ENCODE measurements at regions not wholly inside any gene's neighbourhood (a gene's known extent, or its start where the extent isn't known, plus 50 kb on each side); places are given as distances from the start of the nearest gene placed in this dataset.
"Not testable (repeated sequence)": the region's sequence is repeated elsewhere in the genome, so short reads cannot be mapped to it uniquely, and the experiment has no call there.

GRCh38 chr7:85866540-85866939 is 679.7 kb upstream of the SEMA3D start:
- DNase-seq, result no peak

GRCh38 chr7:85851571-85852193 is 664.8 kb upstream of the SEMA3D start:
- DNase-seq, result peak; percentile 13

GRCh38 chr7:85850381-85850780 is 663.5 kb upstream of the SEMA3D start:
- no peak for DNase-seq

GRCh38 chr7:85840554-85840953 is 653.7 kb upstream of the SEMA3D start:
- no peak for DNase-seq

GRCh38 chr7:85833066-85833465 is 646.2 kb upstream of the SEMA3D start:
- no peak for DNase-seq

GRCh38 chr7:85830982-85831381 is 644.1 kb upstream of the SEMA3D start:
- DNase-seq, result no peak

GRCh38 chr7:85829817-85830432 is 643.1 kb upstream of the SEMA3D start:
- DNase-seq, result peak; percentile 21

- no peak for DNase-seq
Measured at GRCh38 chr7:85829176-85829575, 642.3 kb upstream of the SEMA3D start.

- no peak for DNase-seq
Measured at GRCh38 chr7:85828614-85829013, 641.8 kb upstream of the SEMA3D start.

- DNase-seq, result no peak
Measured at GRCh38 chr7:85823396-85824080, 636.7 kb upstream of the SEMA3D start.

GRCh38 chr7:85821926-85822325 is 635.1 kb upstream of the SEMA3D start:
- no peak for DNase-seq

GRCh38 chr7:85820702-85821443 is 634.0 kb upstream of the SEMA3D start:
- DNase-seq, result no peak

- DNase-seq, result no peak
Measured at GRCh38 chr7:85815526-85815925, 628.7 kb upstream of the SEMA3D start.

- DNase-seq, result no peak
Measured at GRCh38 chr7:85806321-85806720, 619.5 kb upstream of the SEMA3D start.

- DNase-seq, result no peak
Measured at GRCh38 chr7:85805656-85806055, 618.8 kb upstream of the SEMA3D start.

- no peak for DNase-seq
Measured at GRCh38 chr7:85805249-85805648, 618.4 kb upstream of the SEMA3D start.

GRCh38 chr7:85802211-85802610 is 615.4 kb upstream of the SEMA3D start:
- DNase-seq, result no peak

- no peak for DNase-seq
Measured at GRCh38 chr7:85796956-85797355, 610.1 kb upstream of the SEMA3D start.

GRCh38 chr7:85791098-85791497 is 604.2 kb upstream of the SEMA3D start:
- not testable (repeated sequence) for DNase-seq

- DNase-seq, result no peak
Measured at GRCh38 chr7:85781606-85782005, 594.8 kb upstream of the SEMA3D start.

GRCh38 chr7:85776691-85777345 is 590.0 kb upstream of the SEMA3D start:
- DNase-seq, result no peak

- no peak for DNase-seq
Measured at GRCh38 chr7:85775431-85775830, 588.6 kb upstream of the SEMA3D start.

GRCh38 chr7:85774986-85775385 is 588.1 kb upstream of the SEMA3D start:
- no peak for DNase-seq
